ENCODE measurements at regions not wholly inside any gene's neighbourhood (a gene's known extent, or its start where the extent isn't known, plus 50 kb on each side); places are given as distances from the start of the nearest gene placed in this dataset.

GRCh38 chr9:16028548-16028947 is 475.7 kb downstream of the CCDC171 start:
- TF ChIP-seq CTCF (optimal IDR thresholded peaks at IDR 0.05 in 1 of 3, IDR thresholded peaks at IDR 0.05 in 1 of 3, conservative IDR thresholded peaks at IDR 0.05 in 1 of 3; ENCODE audit: extremely low read depth in 1 of 3, insufficient read depth in 2 of 3, low read length in 3 of 3), result no peak
- no peak for TF ChIP-seq EZH2 (IDR thresholded peaks at IDR 0.05; ENCODE audit: low read length)
- H3K79me2 ChIP-seq (ENCODE audit: control insufficient read depth, insufficient read depth, low read length), result no peaks in the 10 kb centered on the region
- no peak overlapping the region for H3K27ac ChIP-seq (ENCODE audit: control insufficient read depth, insufficient read depth, low read length)
- no peak overlapping the region for H2AFZ ChIP-seq (ENCODE audit: control insufficient read depth, low read length)
- no peak overlapping the region for H3K4me3 ChIP-seq (ENCODE audit: control insufficient read depth in 2 of 3, extremely low read depth in 1 of 3, insufficient read depth in 2 of 3, low read depth in 1 of 3, low read length in 3 of 3)
- dilution Hi-C loops (cut with MboI; ENCODE audit: extremely low pct_ligation_motif_present, low sequenced_read_pairs), result no loop called here
- FAIRE-seq (no peak), DNase-seq (ENCODE audit: low read depth, low spot score) (no peak)
- no peaks in the 10 kb centered on the region for H3K9me1 ChIP-seq (ENCODE audit: control insufficient read depth, extremely low read depth, insufficient read depth, low read length)
- no peak overlapping the region for H3K4me2 ChIP-seq (ENCODE audit: control insufficient read depth, extremely low read depth, insufficient read depth, low read depth, low read length)
- H3K27me3 ChIP-seq (ENCODE audit: control insufficient read depth, extremely low read depth, insufficient read depth, low read length), result no peaks in the 10 kb centered on the region
- H3K9ac ChIP-seq (ENCODE audit: control insufficient read depth, extremely low read depth, insufficient read depth, low read length), result no peak overlapping the region
- no peaks in the 10 kb centered on the region for H3K9me3 ChIP-seq (ENCODE audit: control insufficient read depth, low read depth, low read length)
- H3K36me3 ChIP-seq (ENCODE audit: control insufficient read depth in 2 of 2, extremely low read depth in 1 of 2, insufficient read depth in 2 of 2, low read length in 2 of 2), result no peaks in the 10 kb centered on the region
- H4K20me1 ChIP-seq (ENCODE audit: control insufficient read depth, extremely low read depth, insufficient read depth, low read length), result no peaks in the 10 kb centered on the region
- H3K4me1 ChIP-seq (ENCODE audit: control insufficient read depth, extremely low read depth, insufficient read depth, low read length), result peaks cover 12% of the 10 kb centered on the region

- DNase-seq (ENCODE audit: low read depth, low spot score), result no peak
- no peak overlapping the region for H3K27ac ChIP-seq (ENCODE audit: control insufficient read depth, insufficient read depth, low read length)
- no peak overlapping the region for H3K4me3 ChIP-seq (ENCODE audit: control insufficient read depth in 2 of 3, extremely low read depth in 1 of 3, insufficient read depth in 2 of 3, low read depth in 1 of 3, low read length in 3 of 3)
- H3K9me1 ChIP-seq (ENCODE audit: control insufficient read depth, extremely low read depth, insufficient read depth, low read length), result no peaks in the 10 kb centered on the region
- no peaks in the 10 kb centered on the region for H4K20me1 ChIP-seq (ENCODE audit: control insufficient read depth, extremely low read depth, insufficient read depth, low read length)
- no peak for FAIRE-seq
- H3K9ac ChIP-seq (ENCODE audit: control insufficient read depth, extremely low read depth, insufficient read depth, low read length), result no peak overlapping the region
- H3K9me3 ChIP-seq (ENCODE audit: control insufficient read depth, low read depth, low read length), result no peaks in the 10 kb centered on the region
- no peaks in the 10 kb centered on the region for H3K79me2 ChIP-seq (ENCODE audit: control insufficient read depth, insufficient read depth, low read length)
- TF ChIP-seq CTCF (optimal IDR thresholded peaks at IDR 0.05 in 1 of 3, IDR thresholded peaks at IDR 0.05 in 1 of 3, conservative IDR thresholded peaks at IDR 0.05 in 1 of 3; ENCODE audit: extremely low read depth in 1 of 3, insufficient read depth in 2 of 3, low read length in 3 of 3), result no peak
- TF ChIP-seq EZH2 (IDR thresholded peaks at IDR 0.05; ENCODE audit: low read length), result no peak
- no peak overlapping the region for H3K4me2 ChIP-seq (ENCODE audit: control insufficient read depth, extremely low read depth, insufficient read depth, low read depth, low read length)
- no peaks in the 10 kb centered on the region for H3K27me3 ChIP-seq (ENCODE audit: control insufficient read depth, extremely low read depth, insufficient read depth, low read length)
- no peaks in the 10 kb centered on the region for H3K36me3 ChIP-seq (ENCODE audit: control insufficient read depth in 2 of 2, extremely low read depth in 1 of 2, insufficient read depth in 2 of 2, low read length in 2 of 2)
- dilution Hi-C loops (cut with MboI; ENCODE audit: extremely low pct_ligation_motif_present, low sequenced_read_pairs), result no loop called here
- H3K4me1 ChIP-seq (ENCODE audit: control insufficient read depth, extremely low read depth, insufficient read depth, low read length), result peaks cover 16% of the 10 kb centered on the region
- no peak overlapping the region for H2AFZ ChIP-seq (ENCODE audit: control insufficient read depth, low read length)
Observed at GRCh38 chr9:16029046-16029615, 476.3 kb downstream of the CCDC171 start.
